Amniotic stem cell (primary cell): ENCODE measurements at regions not wholly inside any gene's neighbourhood (a gene's known extent, or its start where the extent isn't known, plus 50 kb on each side); places are given as distances from the start of the nearest gene placed in this dataset.

Experiments
- DNase-seq: peaks from one replicate; lab custom pipeline; 2025; lab: John Stamatoyannopoulos, UW

- DNase-seq, result no peak
Observed at GRCh38 chr10:104576611-104577010, 64.5 kb upstream of the SORCS3 start.

GRCh38 chr10:104577163-104577562, 63.9 kb upstream of the SORCS3 start:
- no peak for DNase-seq

GRCh38 chr10:104577861-104578521, 63.1 kb upstream of the SORCS3 start:
- no peak for DNase-seq

- DNase-seq, result no peak
Observed at GRCh38 chr10:104578671-104579070, 62.4 kb upstream of the SORCS3 start.

- no peak for DNase-seq
Observed at GRCh38 chr10:104579136-104579535, 62.0 kb upstream of the SORCS3 start.

- no peak for DNase-seq
Observed at GRCh38 chr10:104580321-104580720, 60.8 kb upstream of the SORCS3 start.

GRCh38 chr10:104580774-104581675, 60.1 kb upstream of the SORCS3 start:
- DNase-seq, result peak; percentile 29

- DNase-seq, result no peak
Observed at GRCh38 chr10:104581884-104582601, 59.0 kb upstream of the SORCS3 start.

GRCh38 chr10:104582602-104582951, 58.5 kb upstream of the SORCS3 start:
- DNase-seq, result no peak

- DNase-seq, result no peak
Observed at GRCh38 chr10:104582966-104583365, 58.1 kb upstream of the SORCS3 start.

- DNase-seq, result no peak
Observed at GRCh38 chr10:104584541-104584940, 56.5 kb upstream of the SORCS3 start.

GRCh38 chr10:104587751-104588150, 53.3 kb upstream of the SORCS3 start:
- no peak for DNase-seq

- DNase-seq, result no peak
Observed at GRCh38 chr10:104589431-104589830, 51.7 kb upstream of the SORCS3 start.

- no peak for DNase-seq
Observed at GRCh38 chr10:104589871-104590270, 51.2 kb upstream of the SORCS3 start.
